WERI-Rb-1 (cell line): ENCODE measurements at regions not wholly inside any gene's neighbourhood (a gene's known extent, or its start where the extent isn't known, plus 50 kb on each side); places are given as distances from the start of the nearest gene placed in this dataset.

Source experiments
- DNase-seq: peaks from one replicate; pipeline ENCODE4 v3.0.0-alpha.2; 2020
- H3K27ac ChIP-seq: fragments of 250-450 bp; sonication (Bioruptor Pico); 2 replicates; pipeline ENCODE4 v1.5.1; 2020; ENCODE audit warnings: mild to moderate bottlenecking, moderate library complexity
- H3K27me3 ChIP-seq: fragments of 250-450 bp; sonication (Bioruptor Pico); 2 replicates; pipeline ENCODE4 v1.5.1; 2021; ENCODE audit warnings: mild to moderate bottlenecking, low read depth, moderate library complexity; ENCODE audit not compliant: insufficient read depth, severe bottlenecking
- H3K36me3 ChIP-seq: fragments of 250-450 bp; sonication (Bioruptor Pico); 2 replicates; pipeline ENCODE4 v1.5.1; 2020; ENCODE audit warnings: mild to moderate bottlenecking, moderate library complexity
- H3K4me3 ChIP-seq: 2 replicates; pipeline ENCODE4 v1.5.1; 2011; ENCODE audit warnings: low read depth, mild to moderate bottlenecking, control low read depth, low read length
- H3K9me3 ChIP-seq: fragments of 250-450 bp; sonication (Bioruptor Pico); 2 replicates; pipeline ENCODE4 v1.5.1; 2021; ENCODE audit warnings: mild to moderate bottlenecking, moderate library complexity; ENCODE audit not compliant: severe bottlenecking
- CTCF ChIP-seq: IDR thresholded peaks from 2 replicates; pipeline ENCODE4 v1.5.1; 2011; ENCODE audit warnings: low read depth, mild to moderate bottlenecking, control low read depth, inconsistent platforms, low read length

GRCh38 chr4:102451266-102451665 lies 49.9 kb upstream of the NFKB1 start:
- Histone ChIP-seq H3K9me3 (no peaks in the 10 kb centered on the region), H3K36me3 (no peaks in the 10 kb centered on the region), H3K4me3 (no peak overlapping the region), H3K27me3 (no peaks in the 10 kb centered on the region), H3K27ac (no peak overlapping the region)
- no peak for DNase-seq
- no peak for TF ChIP-seq CTCF
